ENCODE measurements at regions not wholly inside any gene's neighbourhood (a gene's known extent, or its start where the extent isn't known, plus 50 kb on each side); places are given as distances from the start of the nearest gene placed in this dataset.

- TF ChIP-seq POLR2A (IDR thresholded peaks at IDR 0.05; ENCODE audit: low read depth, low read length) (no peak), FOS (IDR thresholded peaks at IDR 0.05; ENCODE audit: borderline replicate concordance, insufficient read depth, low read length) (no peak), EZH2 (IDR thresholded peaks at IDR 0.05; ENCODE audit: borderline replicate concordance, low read depth, low read length, severe bottlenecking) (no peak)
Measured at GRCh38 chr6:43964659-43965570, 162.3 kb downstream of the MRPL14 start.

All from endothelial cell of umbilical vein (primary cell).